RKO (cell line): ENCODE measurements at regions not wholly inside any gene's neighbourhood (a gene's known extent, or its start where the extent isn't known, plus 50 kb on each side); places are given as distances from the start of the nearest gene placed in this dataset.

Experiments used
- DNase-seq: peaks from one replicate; pipeline ENCODE4 v3.0.0-alpha.2; 2016; ENCODE audit warnings: low spot score

DNA sequence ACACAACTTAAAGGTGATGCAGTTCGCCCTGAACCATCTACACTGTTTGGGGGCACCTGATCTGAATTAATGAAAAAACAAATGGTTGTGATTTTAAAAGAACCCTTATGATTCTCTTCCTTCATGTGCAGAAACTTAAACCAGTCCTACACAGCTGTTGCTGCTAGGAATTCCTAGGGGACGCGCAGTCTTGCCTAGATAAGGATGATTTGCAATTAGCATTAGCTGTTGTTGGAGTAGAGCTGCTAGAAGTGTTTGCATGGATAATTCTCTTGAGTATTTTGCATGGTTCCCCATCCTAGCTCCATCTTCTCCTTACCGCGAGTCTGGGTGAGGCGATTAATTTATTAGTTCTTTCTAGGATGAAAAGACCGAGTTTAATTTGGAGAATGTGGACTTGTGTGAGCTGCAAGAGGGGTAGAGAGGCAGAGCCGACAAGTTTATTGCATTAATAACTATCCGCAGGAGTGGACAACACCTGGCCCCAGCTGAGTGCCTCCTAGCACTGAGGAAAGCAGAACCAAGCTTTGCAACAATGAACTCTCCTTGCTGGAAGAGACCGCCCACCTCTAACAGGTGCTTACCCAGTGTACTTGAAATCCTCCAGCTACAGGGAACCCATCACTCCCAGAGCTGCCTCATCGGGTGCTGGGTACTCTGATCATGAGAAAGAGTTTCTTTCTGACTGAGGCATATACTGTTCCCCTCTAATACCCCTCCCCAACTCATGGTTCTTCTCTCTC lies 75.0 kb upstream of the WNT7A start:
- no peak for DNase-seq

DNA sequence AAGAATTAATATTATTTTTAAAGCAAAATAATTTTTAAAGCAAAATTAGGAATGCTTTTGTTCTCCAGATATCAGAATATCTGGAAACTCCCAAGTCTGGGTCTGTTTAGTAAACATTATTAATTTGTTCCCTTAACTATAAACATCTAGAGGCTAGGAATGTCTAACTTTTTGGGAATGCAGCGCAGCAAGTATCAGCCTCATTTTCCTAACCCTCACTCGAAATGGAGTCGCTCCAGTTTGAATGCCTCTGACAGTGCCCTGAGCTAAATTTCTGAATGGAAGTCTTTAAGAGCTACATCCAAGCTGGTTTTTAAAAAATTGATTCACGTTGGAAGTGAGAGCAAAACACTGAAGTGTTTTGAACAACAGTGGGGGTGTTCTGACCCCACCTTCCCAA lies 74.4 kb upstream of the WNT7A start:
- DNase-seq, result no peak

DNA sequence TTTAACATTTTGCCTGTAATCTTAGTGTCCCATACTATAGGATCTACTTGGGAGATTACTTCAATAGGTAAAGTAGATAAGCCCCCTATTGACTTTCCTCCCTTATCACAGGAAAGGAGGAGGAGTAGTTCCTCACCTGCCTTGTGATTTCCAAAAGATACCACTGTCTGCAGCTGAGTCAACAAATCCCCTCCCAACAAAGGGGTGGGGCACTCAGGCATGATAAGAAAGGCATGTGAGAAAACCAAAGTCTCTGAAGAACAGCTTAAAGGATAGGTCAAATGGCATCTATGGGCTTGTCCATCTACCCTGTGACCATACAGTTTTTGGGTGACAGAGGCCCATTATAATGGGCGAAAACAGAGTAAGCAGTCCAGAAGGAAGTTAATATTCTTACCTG lies 71.3 kb upstream of the WNT7A start:
- DNase-seq, result no peak

DNA sequence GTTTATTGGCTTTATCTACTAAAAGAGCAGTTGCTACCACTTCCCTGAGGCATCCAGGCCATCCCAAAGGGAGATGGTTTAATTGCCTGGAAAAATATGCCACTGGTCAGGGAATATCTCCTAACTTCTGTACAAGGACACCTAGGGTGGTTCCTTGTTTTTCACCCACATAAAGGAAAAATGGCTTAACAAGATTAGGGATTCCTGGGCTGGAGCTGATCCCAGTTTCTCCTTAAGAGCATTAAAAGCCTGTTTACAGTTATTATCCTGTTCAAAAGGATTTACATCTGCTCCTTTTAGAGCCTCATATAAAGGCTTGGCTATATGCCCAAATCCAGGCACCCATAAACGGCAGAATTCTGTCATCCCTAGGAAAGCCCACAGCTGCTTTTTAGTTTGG lies 70.2 kb upstream of the WNT7A start:
- no peak for DNase-seq

DNA sequence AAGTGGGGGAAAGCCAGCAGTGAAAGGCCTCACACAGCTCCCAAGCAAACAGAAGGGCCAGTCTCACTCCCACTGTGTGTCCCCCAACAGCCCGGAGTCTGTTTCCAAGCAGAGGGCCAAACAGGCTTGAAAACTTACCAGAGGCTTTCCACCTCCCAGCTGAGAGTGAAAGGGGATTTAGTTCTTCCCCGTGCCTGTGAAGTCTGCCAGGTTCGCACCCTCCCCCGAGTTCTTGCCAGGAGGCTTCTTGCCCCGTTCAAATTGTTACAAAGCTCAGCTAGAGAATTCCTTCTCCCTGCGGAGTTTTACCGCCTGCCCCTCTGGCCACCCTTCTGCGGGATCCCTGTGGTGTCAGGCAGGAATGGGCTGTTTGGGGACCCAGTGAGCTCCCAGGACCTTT lies 68.0 kb upstream of the WNT7A start:
- no peak for DNase-seq

DNA sequence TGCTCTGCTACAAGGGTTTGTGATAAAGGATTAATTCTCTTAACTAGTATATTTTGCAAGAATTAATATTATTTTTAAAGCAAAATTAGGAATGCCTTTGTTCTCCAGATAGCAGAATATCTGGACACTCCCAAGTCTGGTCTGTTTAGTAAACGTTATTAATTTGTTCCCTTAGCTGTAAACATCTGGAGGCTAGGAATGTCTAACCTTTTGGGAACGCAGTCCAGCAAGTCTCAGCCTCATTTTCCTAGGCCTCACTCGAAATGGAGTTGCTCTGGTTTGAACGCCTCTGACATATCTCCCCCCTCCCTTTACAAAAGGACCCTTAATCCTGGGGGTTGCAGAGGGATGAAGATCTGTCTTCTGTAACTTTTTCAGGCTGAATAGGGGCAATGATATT lies 59.3 kb upstream of the WNT7A start:
- DNase-seq, result no peak

DNA sequence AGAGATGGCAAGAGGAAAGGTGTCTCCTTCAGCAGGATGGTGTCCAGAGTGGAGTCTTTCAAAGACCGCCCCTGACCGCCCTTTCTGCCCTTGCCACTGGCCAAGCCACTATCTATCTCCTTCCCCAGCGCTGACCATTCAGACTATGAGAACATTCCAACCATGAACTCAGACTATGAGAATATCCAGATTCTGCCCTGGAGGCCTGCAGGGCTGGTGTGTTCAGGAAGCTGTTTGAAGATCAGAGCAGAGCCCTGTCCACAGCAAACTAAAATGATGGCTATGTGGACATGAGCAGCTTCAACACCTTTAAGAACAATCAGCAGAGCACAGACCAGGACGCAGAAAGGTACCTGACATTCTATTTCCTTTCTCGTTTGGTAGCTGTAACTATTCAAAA lies 57.3 kb upstream of the WNT7A start:
- DNase-seq, result no peak

DNA sequence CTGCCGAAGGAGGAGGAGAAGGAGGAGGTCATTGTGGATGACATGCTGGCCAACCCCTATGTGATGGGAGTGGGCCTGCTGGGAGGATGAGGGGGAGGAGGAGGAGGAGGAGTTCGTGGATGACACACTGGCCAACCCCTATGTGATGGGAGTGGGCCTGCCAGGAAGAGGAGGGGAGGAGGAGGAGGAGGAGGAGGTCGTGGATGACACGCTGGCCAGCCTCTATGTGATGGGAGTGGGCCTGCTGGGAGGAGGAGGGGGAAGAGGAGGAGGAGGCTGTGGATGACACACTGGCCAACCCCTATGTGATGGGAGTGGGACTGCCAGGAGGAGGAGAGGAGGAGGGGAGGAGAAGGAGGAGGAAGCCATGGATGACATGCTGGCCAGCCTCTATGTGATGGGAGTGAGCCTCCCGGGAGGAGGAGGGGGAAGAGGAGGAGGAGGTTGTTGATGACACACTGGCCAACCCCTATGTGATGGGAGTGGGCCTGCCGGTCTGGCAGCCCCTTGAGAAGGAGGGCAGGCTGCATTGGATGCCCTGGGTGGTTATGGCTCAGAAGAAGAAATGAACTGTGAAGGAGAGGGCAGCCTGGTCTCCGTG lies 55.7 kb upstream of the WNT7A start:
- DNase-seq, result no peak

DNA sequence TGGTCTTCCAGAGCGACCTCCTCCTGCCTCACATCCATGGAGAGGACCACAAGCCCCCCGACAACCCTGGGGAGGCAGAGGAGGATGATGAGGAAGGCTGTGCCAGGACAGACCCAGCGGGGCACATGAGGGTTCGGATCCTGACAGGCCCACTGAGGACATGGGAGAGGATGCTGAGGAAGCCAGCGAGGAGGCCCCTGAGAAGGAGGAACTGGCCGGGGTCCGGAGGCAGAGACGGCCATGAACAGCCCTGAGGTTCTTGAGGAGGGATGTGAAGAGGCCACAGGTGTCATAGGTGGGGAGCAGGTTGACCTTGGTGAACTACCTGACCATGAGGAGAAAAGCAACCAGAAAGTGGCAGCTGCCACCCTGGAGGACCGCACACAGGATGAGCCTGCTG lies 54.9 kb upstream of the WNT7A start:
- DNase-seq, result no peak

DNA sequence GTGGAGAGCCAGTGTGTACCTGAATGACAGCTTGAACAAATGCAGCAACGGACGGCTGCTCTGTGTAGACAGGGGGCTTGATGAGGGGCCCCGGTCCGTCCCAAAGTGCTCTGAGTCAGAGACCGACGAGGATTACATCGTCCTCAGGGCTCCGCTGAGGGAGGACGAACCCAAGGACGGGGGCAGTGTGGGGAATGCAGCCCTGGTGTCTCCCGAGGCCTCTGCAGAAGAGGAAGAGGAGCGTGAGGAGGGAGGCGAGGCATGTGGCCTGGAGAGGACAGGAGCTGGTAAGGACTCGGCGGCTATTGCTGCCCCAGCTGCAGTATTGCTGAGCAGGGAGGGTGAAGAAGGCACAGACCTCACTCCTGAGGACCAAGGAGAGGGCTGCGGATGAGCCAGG lies 54.4 kb upstream of the WNT7A start:
- DNase-seq, result no peak

DNA sequence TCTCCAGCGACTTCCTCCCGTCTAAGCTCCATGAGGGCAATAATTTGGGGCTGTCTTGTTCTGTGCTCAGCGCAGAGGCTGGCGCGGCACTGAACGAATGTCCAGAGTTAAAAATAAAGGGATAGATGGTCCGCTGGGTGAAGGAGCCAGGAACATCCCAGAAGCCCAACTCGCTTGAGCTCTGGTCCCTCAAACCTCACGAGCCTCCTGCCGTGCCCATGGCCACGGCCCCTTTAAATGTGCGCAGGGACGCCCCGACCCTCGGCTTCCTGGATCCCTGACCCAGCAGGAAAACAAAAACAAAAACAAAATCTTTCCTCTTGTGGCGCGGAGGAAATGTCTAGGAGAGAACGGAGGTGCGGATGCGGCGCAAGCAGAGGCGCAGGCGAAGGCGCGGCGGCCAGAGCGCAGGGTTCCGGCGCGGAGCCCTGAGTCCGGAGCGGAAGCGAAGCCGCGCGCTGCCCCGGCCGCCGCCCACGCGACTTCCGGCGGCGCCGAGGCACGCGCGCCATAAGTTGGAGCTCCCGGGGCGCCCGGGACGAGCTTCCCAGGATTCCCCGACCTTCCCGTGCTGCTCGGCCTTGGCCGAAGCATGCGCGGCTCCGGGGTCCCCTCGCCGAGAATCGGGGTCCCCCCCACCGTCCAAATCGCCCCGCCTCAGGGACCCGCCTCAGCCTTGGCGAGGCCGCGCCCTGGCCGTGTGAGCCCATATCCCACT lies 52.9 kb upstream of the WNT7A start:
- no peak for DNase-seq

DNA sequence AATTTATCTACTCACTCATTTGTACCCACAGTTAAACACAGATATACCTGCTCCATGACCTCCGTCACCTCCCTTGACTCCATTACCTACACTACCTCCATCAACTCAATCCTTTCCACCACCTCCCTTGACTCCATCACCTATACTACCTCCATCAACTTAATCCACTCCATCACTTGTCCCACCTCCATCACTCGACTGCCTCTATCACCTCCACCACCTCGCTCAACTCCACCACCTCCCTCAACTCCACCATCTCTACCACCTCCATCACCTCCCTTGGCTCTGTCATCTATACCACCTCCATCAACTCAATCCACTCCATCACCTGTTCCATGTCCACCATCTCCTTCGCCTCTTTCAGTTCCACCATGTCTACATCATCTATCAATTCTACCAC lies 51.3 kb upstream of the WNT7A start:
- no peak for DNase-seq
